CD4-positive, alpha-beta T cell (primary cell): ENCODE measurements at regions not wholly inside any gene's neighbourhood (a gene's known extent, or its start where the extent isn't known, plus 50 kb on each side); places are given as distances from the start of the nearest gene placed in this dataset.

Experiments
- ATAC-seq: fragments of 200-7000 bp; cut with Tn5 transposase; one replicate; pipeline ENCODE4 v1.10.0; 2022; ENCODE audit warnings: mild to moderate bottlenecking; ENCODE audit not compliant: poor library complexity
- CTCF ChIA-PET: fragments of 350-600 bp; sonication (Branson Sonifier 250); formaldehyde crosslinking; loops from one replicate; lab custom pipeline; 2021; ENCODE audit warnings: antibody characterized with exemption, inconsistent platforms; lab: Charles Lee
- POLR2A ChIA-PET: fragments of 350-600 bp; sonication (Branson Sonifier 250); formaldehyde crosslinking; loops from one replicate; lab custom pipeline; 2021; ENCODE audit warnings: antibody characterized with exemption, inconsistent platforms; lab: Charles Lee
- DNase-seq, 14 experiments: peaks; one replicate each; pipeline ENCODE4 v3.0.0-alpha.2; 2013 to 2020; ENCODE audit warnings: mixed read lengths in 2 of 14
- H3K27ac ChIP-seq, 2 donors: one replicate each; pipeline versions ENCODE4 v1.5.1 to v1.7.0; 2013; ENCODE audit warnings: low read length in 2 of 2, low read depth in 1 of 2, mild to moderate bottlenecking in 1 of 2
- H3K27me3 ChIP-seq, 2 experiments: 1 replicate in 1 of 2; 2 replicates in 1 of 2; pipeline versions ENCODE4 v1.6.1 to v1.7.0; 2013; ENCODE audit warnings: low read length in 2 of 2, control low read depth in 1 of 2, mild to moderate bottlenecking in 1 of 2, moderate library complexity in 1 of 2; ENCODE audit not compliant: insufficient read depth in 2 of 2, control insufficient read depth in 1 of 2
- H3K36me3 ChIP-seq: one replicate; pipeline ENCODE4 v1.6.1; 2013; ENCODE audit warnings: low read length, control low read depth; ENCODE audit not compliant: insufficient read depth
- H3K4me1 ChIP-seq: one replicate; pipeline ENCODE4 v1.6.1; 2013; ENCODE audit warnings: low read length, control low read depth; ENCODE audit not compliant: insufficient read depth
- H3K4me3 ChIP-seq: one replicate; pipeline ENCODE4 v1.5.1; 2013; ENCODE audit warnings: mild to moderate bottlenecking, low read length, moderate library complexity
- H3K9me3 ChIP-seq, 2 experiments: 1 replicate in 1 of 2; 2 replicates in 1 of 2; pipeline versions ENCODE4 v1.6.1 to v1.7.0; 2013; ENCODE audit warnings: low read length in 2 of 2, mild to moderate bottlenecking in 2 of 2, control low read depth in 1 of 2, moderate library complexity in 1 of 2; ENCODE audit not compliant: control insufficient read depth in 1 of 2, insufficient read depth in 1 of 2
- H3K27ac Mint-ChIP-seq: one replicate; pipeline ENCODE4 v1.8.0; 2020; ENCODE audit warnings: mixed read lengths
- H3K27me3 Mint-ChIP-seq: one replicate; pipeline ENCODE4 v1.8.0; 2021; ENCODE audit warnings: mixed read lengths
- H3K36me3 Mint-ChIP-seq: one replicate; pipeline ENCODE4 v1.8.0; 2021; ENCODE audit warnings: low read depth, mixed read lengths
- H3K4me1 Mint-ChIP-seq: one replicate; pipeline ENCODE4 v1.8.0; 2021; ENCODE audit warnings: low read depth, mixed read lengths
- H3K4me3 Mint-ChIP-seq: one replicate; pipeline ENCODE4 v1.8.0; 2020; ENCODE audit warnings: mild to moderate bottlenecking, mixed read lengths
- H3K9me3 Mint-ChIP-seq: one replicate; pipeline ENCODE4 v1.8.0; 2020; ENCODE audit warnings: mixed read lengths
- CTCF ChIP-seq: fragments of 200-600 bp; IDR thresholded peaks from one replicate; pipeline ENCODE4 v1.8.0; 2022; ENCODE audit warnings: antibody characterized with exemption, mild to moderate bottlenecking
- intact Hi-C, 2 experiments: fragments of 100-400 bp; cut with DNase I in 1 of 2; cut with micrococcal nuclease in 1 of 2; formaldehyde crosslinking; loops; one replicate each; pipeline versions ENCODE4 v1.15.1 to v1.9.0; 2023 to 2025; cut with DNase I, micrococcal nuclease

GRCh38 chr13:78784014-78784750 is 125.2 kb upstream of the OBI1 start:
- H3K27me3 ChIP-seq: peaks cover 0 to 32% of the 10 kb centered on the region in 2 experiments
- ATAC-seq: no peak
- no peak overlapping the region for H3K27ac Mint-ChIP-seq
- H3K4me3 Mint-ChIP-seq: no peak overlapping the region
- H3K9me3 Mint-ChIP-seq: no peaks in the 10 kb centered on the region
- H3K4me1 Mint-ChIP-seq: no peaks in the 10 kb centered on the region
- no peak overlapping the region for H3K4me3 ChIP-seq
- no peaks in the 10 kb centered on the region for H3K36me3 ChIP-seq
- ChIA-PET POLR2A (no interaction called here), CTCF (no interaction called here)
- H3K4me1 ChIP-seq: no peaks in the 10 kb centered on the region
- no peak overlapping the region for H3K27ac ChIP-seq
- H3K9me3 ChIP-seq: no peaks in the 10 kb centered on the region
- TF ChIP-seq CTCF: no peak
- no peaks in the 10 kb centered on the region for H3K36me3 Mint-ChIP-seq
- no peak for DNase-seq
- peaks cover 45% of the 10 kb centered on the region for H3K27me3 Mint-ChIP-seq
- intact Hi-C loops: no loop called here

- Histone ChIP-seq H3K27me3 (peaks cover 0 to 21% of the 10 kb centered on the region in 2 experiments), H3K9me3 (no peaks in the 10 kb centered on the region), H3K36me3 (no peaks in the 10 kb centered on the region), H3K4me1 (no peaks in the 10 kb centered on the region), H3K27ac (no peak overlapping the region), H3K4me3 (no peak overlapping the region)
- Mint-ChIP-seq H3K36me3 (no peaks in the 10 kb centered on the region), H3K4me1 (no peaks in the 10 kb centered on the region), H3K4me3 (no peak overlapping the region), H3K27me3 (peaks cover 43% of the 10 kb centered on the region), H3K27ac (no peak overlapping the region), H3K9me3 (no peaks in the 10 kb centered on the region)
- ATAC-seq (no peak), DNase-seq (no peak)
- ChIA-PET CTCF (no interaction called here), POLR2A (no interaction called here)
- intact Hi-C loops: no loop called here
- no peak for TF ChIP-seq CTCF
These were observed 121.8 kb upstream of the OBI1 start for GRCh38 chr13:78780708-78781107.

GRCh38 chr13:78779608-78780007 is 120.7 kb upstream of the OBI1 start:
- Mint-ChIP-seq H3K9me3 (no peaks in the 10 kb centered on the region), H3K36me3 (no peaks in the 10 kb centered on the region), H3K4me1 (no peaks in the 10 kb centered on the region), H3K27ac (no peak overlapping the region), H3K27me3 (peaks cover 40% of the 10 kb centered on the region), H3K4me3 (no peak overlapping the region)
- no peaks in the 10 kb centered on the region for H3K36me3 ChIP-seq
- H3K27ac ChIP-seq: no peak overlapping the region
- ATAC-seq (no peak), DNase-seq (no peak)
- TF ChIP-seq CTCF: no peak
- no peaks in the 10 kb centered on the region for H3K4me1 ChIP-seq
- ChIA-PET CTCF (no interaction called here), POLR2A (no interaction called here)
- no peak overlapping the region for H3K4me3 ChIP-seq
- intact Hi-C loops: no loop called here
- no peaks in the 10 kb centered on the region for H3K9me3 ChIP-seq
- peaks cover 0 to 20% of the 10 kb centered on the region in 2 experiments for H3K27me3 ChIP-seq
